ENCODE measurements at regions not wholly inside any gene's neighbourhood (a gene's known extent, or its start where the extent isn't known, plus 50 kb on each side); places are given as distances from the start of the nearest gene placed in this dataset.
"Not testable (repeated sequence)": the region's sequence is repeated elsewhere in the genome, so short reads cannot be mapped to it uniquely, and the experiment has no call there.

GRCh38 chr6:154923199-154923869 lies 71.8 kb upstream of the TIAM2 start:
- DNase-seq = no peak

- no peak for DNase-seq
Measured at GRCh38 chr6:154925130-154925529, 70.0 kb upstream of the TIAM2 start.

GRCh38 chr6:154926366-154926765 lies 68.7 kb upstream of the TIAM2 start:
- DNase-seq = no peak

GRCh38 chr6:154928325-154928922 lies 66.7 kb upstream of the TIAM2 start:
- DNase-seq = peak; percentile 75

- DNase-seq = no peak
Measured at GRCh38 chr6:154930451-154930851, 64.7 kb upstream of the TIAM2 start.

- DNase-seq = no peak
Measured at GRCh38 chr6:154931711-154932424, 63.2 kb upstream of the TIAM2 start.

- DNase-seq = no peak
Measured at GRCh38 chr6:154932515-154933027, 62.5 kb upstream of the TIAM2 start.

- DNase-seq = no peak
Measured at GRCh38 chr6:154933181-154933827, 61.8 kb upstream of the TIAM2 start.

- peak; percentile 51 for DNase-seq
Measured at GRCh38 chr6:154937306-154938220, 57.6 kb upstream of the TIAM2 start.

- peak; percentile 90 for DNase-seq
Measured at GRCh38 chr6:154938221-154938580, 56.9 kb upstream of the TIAM2 start.

- not testable (repeated sequence) for DNase-seq
Measured at GRCh38 chr6:154938727-154939285, 56.3 kb upstream of the TIAM2 start.

GRCh38 chr6:154942770-154943169 lies 52.3 kb upstream of the TIAM2 start:
- DNase-seq = no peak

- no peak for DNase-seq
Measured at GRCh38 chr6:154945271-154945890, 49.7 kb upstream of the TIAM2 start.

Data from DMS79 treated with DMSO at 0.1 percent for 48 hours (cell line).